ENCODE measurements at regions not wholly inside any gene's neighbourhood (a gene's known extent, or its start where the extent isn't known, plus 50 kb on each side); places are given as distances from the start of the nearest gene placed in this dataset.

DNA sequence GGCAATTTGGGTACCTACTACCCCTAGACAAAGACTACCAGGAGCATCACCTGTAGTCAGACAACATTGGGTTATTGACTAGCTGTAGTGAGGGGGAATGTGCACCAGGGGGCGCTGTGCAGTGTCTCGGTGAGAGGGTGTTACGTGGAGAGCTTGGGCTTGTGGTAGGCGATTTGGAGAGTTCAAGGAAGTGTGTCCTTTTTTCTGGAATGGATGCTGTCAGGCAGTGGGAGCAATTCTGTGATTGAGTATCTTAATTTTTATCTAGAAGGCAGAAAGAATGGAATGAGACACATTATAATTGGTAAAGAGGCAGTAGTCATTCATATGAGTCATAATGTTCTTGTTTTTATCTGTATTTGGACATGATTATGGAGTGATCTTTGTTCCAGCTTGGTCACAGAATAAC, 187.7 kb downstream of the GALC start:
- TF ChIP-seq FOXA3 (CRISPR knock-in tag; IDR thresholded peaks at IDR 0.05) (no peak), MED13 (CRISPR knock-in tag; IDR thresholded peaks at IDR 0.05) (no peak), MAFK (conservative IDR thresholded peaks at IDR 0.05 in 1 of 2, IDR thresholded peaks at IDR 0.05 in 1 of 2; ENCODE audit: low read length in 2 of 2) (no peak), MED1 (CRISPR knock-in tag; IDR thresholded peaks at IDR 0.05) (no peak), EZH2 (conservative IDR thresholded peaks at IDR 0.05; ENCODE audit: low read depth, low read length) (no peak), RAD21 (CRISPR knock-in tag; IDR thresholded peaks at IDR 0.05) (no peak)
- TF ChIP-seq, protein P1, sequence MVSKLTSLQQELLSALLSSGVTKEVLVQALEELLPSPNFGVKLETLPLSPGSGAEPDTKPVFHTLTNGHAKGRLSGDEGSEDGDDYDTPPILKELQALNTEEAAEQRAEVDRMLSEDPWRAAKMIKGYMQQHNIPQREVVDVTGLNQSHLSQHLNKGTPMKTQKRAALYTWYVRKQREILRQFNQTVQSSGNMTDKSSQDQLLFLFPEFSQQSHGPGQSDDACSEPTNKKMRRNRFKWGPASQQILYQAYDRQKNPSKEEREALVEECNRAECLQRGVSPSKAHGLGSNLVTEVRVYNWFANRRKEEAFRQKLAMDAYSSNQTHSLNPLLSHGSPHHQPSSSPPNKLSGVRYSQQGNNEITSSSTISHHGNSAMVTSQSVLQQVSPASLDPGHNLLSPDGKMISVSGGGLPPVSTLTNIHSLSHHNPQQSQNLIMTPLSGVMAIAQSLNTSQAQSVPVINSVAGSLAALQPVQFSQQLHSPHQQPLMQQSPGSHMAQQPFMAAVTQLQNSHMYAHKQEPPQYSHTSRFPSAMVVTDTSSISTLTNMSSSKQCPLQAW (CRISPR knock-in tag; IDR thresholded peaks at IDR 0.05) = no peak
- TF ChIP-seq, protein P2, sequence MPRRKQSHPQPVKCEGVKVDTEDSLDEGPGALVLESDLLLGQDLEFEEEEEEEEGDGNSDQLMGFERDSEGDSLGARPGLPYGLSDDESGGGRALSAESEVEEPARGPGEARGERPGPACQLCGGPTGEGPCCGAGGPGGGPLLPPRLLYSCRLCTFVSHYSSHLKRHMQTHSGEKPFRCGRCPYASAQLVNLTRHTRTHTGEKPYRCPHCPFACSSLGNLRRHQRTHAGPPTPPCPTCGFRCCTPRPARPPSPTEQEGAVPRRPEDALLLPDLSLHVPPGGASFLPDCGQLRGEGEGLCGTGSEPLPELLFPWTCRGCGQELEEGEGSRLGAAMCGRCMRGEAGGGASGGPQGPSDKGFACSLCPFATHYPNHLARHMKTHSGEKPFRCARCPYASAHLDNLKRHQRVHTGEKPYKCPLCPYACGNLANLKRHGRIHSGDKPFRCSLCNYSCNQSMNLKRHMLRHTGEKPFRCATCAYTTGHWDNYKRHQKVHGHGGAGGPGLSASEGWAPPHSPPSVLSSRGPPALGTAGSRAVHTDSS (CRISPR knock-in tag; conservative IDR thresholded peaks at IDR 0.05) = no peak
